GM12878 (cell line): ENCODE measurements at regions not wholly inside any gene's neighbourhood (a gene's known extent, or its start where the extent isn't known, plus 50 kb on each side); places are given as distances from the start of the nearest gene placed in this dataset.

ENCODE experiments used
- ATAC-seq: fragments of 200-7000 bp; cut with Tn5 transposase; 3 replicates; pipeline ENCODE4 v1.9.1; 2020; ENCODE audit warnings: mild to moderate bottlenecking, moderate library complexity
- BruUV-seq: library from RNA; stranded (reverse); fragments of 400-500 nt; replicated peaks from 2 replicates; lab custom pipeline; 2021; lab: Mats Ljungman, UMichigan
- CTCF ChIA-PET: fragments of 300-600 bp; sonication (Branson Sonifier 250); formaldehyde crosslinking; extraction: SDS; loops from one replicate; lab custom pipeline; 2021; ENCODE audit warnings: inconsistent platforms; lab: Yijun Ruan, JAX
- POLR2A ChIA-PET: fragments of 350-600 bp; formaldehyde crosslinking; extraction: SDS; loops from one replicate; lab custom pipeline; 2021; ENCODE audit warnings: inconsistent platforms; lab: Charles Lee
- RAD21 ChIA-PET: fragments of 300-600 bp; sonication (Branson Sonifier 250); formaldehyde crosslinking; loops from one replicate; lab custom pipeline; 2023; ENCODE audit warnings: antibody characterized with exemption; ENCODE audit not compliant: unreplicated experiment; lab: Charles Lee
- SMC1A ChIA-PET: fragments of 300-600 bp; sonication (Branson Sonifier 250); formaldehyde crosslinking; loops from one replicate; lab custom pipeline; 2023; ENCODE audit not compliant: unreplicated experiment, uncharacterized antibody; lab: Charles Lee
- DNase-seq: peaks from one replicate; pipeline ENCODE4 v3.0.0-alpha.2; 2011; ENCODE audit warnings: low read depth, low spot score
- FAIRE-seq: peaks from 3 replicates; lab custom pipeline; 2011; peaks lifted over from hg19 to GRCh38; lab: Jason Lieb, UNC
- H2AFZ ChIP-seq: 2 replicates; pipeline ENCODE4 v1.6.0; 2011; ENCODE audit warnings: low read depth, low read length, control low read depth; ENCODE audit not compliant: control insufficient read depth
- H3K27ac ChIP-seq: 2 replicates; pipeline ENCODE4 v1.5.1; 2011; ENCODE audit warnings: control low read depth; ENCODE audit not compliant: control insufficient read depth, insufficient read depth
- H3K27me3 ChIP-seq, 2 experiments: replicated peaks in 1 of 2; 2 replicates each; pipeline versions ENCODE4 v1.6.0 to v1.6.1; 2011; ENCODE audit warnings: low read length in 1 of 2; ENCODE audit not compliant: control insufficient read depth in 2 of 2, insufficient read depth in 2 of 2
- H3K36me3 ChIP-seq, 2 experiments: 2 replicates each; pipeline ENCODE4 v1.5.1; 2011; ENCODE audit warnings: low read length in 1 of 2; ENCODE audit not compliant: control insufficient read depth in 2 of 2, insufficient read depth in 2 of 2
- H3K4me1 ChIP-seq: 2 replicates; pipeline ENCODE4 v1.6.1; 2011; ENCODE audit warnings: mild to moderate bottlenecking, low read length, moderate library complexity, mixed read lengths; ENCODE audit not compliant: control insufficient read depth, insufficient read depth
- H3K4me2 ChIP-seq: 2 replicates; pipeline ENCODE4 v1.6.0; 2011; ENCODE audit warnings: control low read depth; ENCODE audit not compliant: control insufficient read depth, insufficient read depth
- H3K4me3 ChIP-seq: fragments of 200-600 bp; sonication (generic); 2 replicates; pipeline ENCODE4 v1.5.1; 2016
- H3K79me2 ChIP-seq: 2 replicates; pipeline ENCODE4 v1.6.0; 2011; ENCODE audit warnings: low read length; ENCODE audit not compliant: control insufficient read depth, insufficient read depth
- H3K9ac ChIP-seq: 2 replicates; pipeline ENCODE4 v1.8.0; 2011; ENCODE audit warnings: low read length, control low read depth, mixed read lengths; ENCODE audit not compliant: control insufficient read depth, insufficient read depth
- H3K9me3 ChIP-seq: replicated peaks from 3 replicates; pipeline ENCODE4 v1.5.1; 2011; ENCODE audit warnings: mild to moderate bottlenecking, low read length; ENCODE audit not compliant: control insufficient read depth, insufficient read depth
- H4K20me1 ChIP-seq: 2 replicates; pipeline ENCODE4 v1.6.0; 2011; ENCODE audit not compliant: control insufficient read depth, insufficient read depth
- CUX1 ChIP-seq: IDR thresholded peaks from 2 replicates; pipeline ENCODE4 v1.6.1; 2012; ENCODE audit warnings: improper control_type of control experiment, low read depth, low read length; ENCODE audit not compliant: insufficient replicate concordance
- EP300 ChIP-seq, 2 experiments: fragments of 150-350 bp in 1 of 2; IDR thresholded peaks; 2 replicates each; pipeline ENCODE4 v1.6.1; 2011 to 2012; ENCODE audit warnings: low read depth in 2 of 2, low read length in 2 of 2, borderline replicate concordance in 1 of 2, improper control_type of control experiment in 1 of 2, inconsistent platforms in 1 of 2; ENCODE audit not compliant: control insufficient read depth in 1 of 2
- EZH2 ChIP-seq: IDR thresholded peaks from 2 replicates; pipeline ENCODE4 v1.6.1; 2012; ENCODE audit warnings: low read depth, mild to moderate bottlenecking, control low read depth, inconsistent platforms, low read length, borderline replicate concordance; ENCODE audit not compliant: control insufficient read depth
- IRF4 ChIP-seq: IDR thresholded peaks from 2 replicates; pipeline ENCODE4 v1.6.1; 2011; ENCODE audit warnings: low read depth, low read length
- LARP7 ChIP-seq: fragments of 450-650 bp; IDR thresholded peaks from 2 replicates; pipeline ENCODE4 v1.6.1; 2017; ENCODE audit warnings: mild to moderate bottlenecking
- MLLT1 ChIP-seq: fragments of 450-650 bp; IDR thresholded peaks from 2 replicates; pipeline ENCODE4 v1.6.1; 2016; ENCODE audit warnings: mild to moderate bottlenecking
- MTA3 ChIP-seq: IDR thresholded peaks from 2 replicates; pipeline ENCODE4 v1.6.1; 2012; ENCODE audit warnings: low read length, inconsistent platforms, borderline replicate concordance
- MXI1 ChIP-seq: fragments of 150-350 bp; IDR thresholded peaks from 2 replicates; pipeline ENCODE4 v1.6.1; 2011; ENCODE audit warnings: low read depth, mild to moderate bottlenecking, inconsistent platforms, low read length, improper control_type of control experiment
- NR2C2 ChIP-seq: IDR thresholded peaks from 2 replicates; pipeline ENCODE4 v1.6.1; 2011; ENCODE audit warnings: borderline replicate concordance, low read depth; ENCODE audit not compliant: control insufficient read depth, insufficient read length
- PAX5 ChIP-seq: IDR thresholded peaks from 2 replicates; pipeline ENCODE4 v1.6.1; 2011; ENCODE audit warnings: low read depth, low read length, borderline replicate concordance
- RB1 ChIP-seq: fragments of 450-650 bp; formaldehyde crosslinking; IDR thresholded peaks from 2 replicates; pipeline ENCODE4 v1.6.1; 2017; ENCODE audit warnings: mild to moderate bottlenecking, borderline replicate concordance
- REST ChIP-seq: IDR thresholded peaks from 2 replicates; pipeline ENCODE4 v1.6.1; 2012; ENCODE audit warnings: mild to moderate bottlenecking, low read depth, low read length
- SREBF2 ChIP-seq: IDR thresholded peaks from 2 replicates; pipeline ENCODE4 v1.6.1; 2012; ENCODE audit warnings: mild to moderate bottlenecking, low read length
- WGBS: methylation state at CpG from one replicate; pipeline ENCODE4 v1.1.6; 2016; ENCODE audit warnings: low lambda C conversion rate; ENCODE audit not compliant: insufficient replicate concordance, insufficient coverage; ENCODE audit errors: missing lambda C conversion rate; 5-methylcytosine and 5-hydroxymethylcytosine counted together
- in situ Hi-C: fragments of 300-500 bp; cut with MboI; formaldehyde crosslinking; loops from 9 replicates; pipeline ENCODE4 v1.14.3; 2018; ENCODE audit warnings: mixed read lengths
- intact Hi-C: fragments of 100-400 bp; cut with micrococcal nuclease; formaldehyde crosslinking; loops from one replicate; pipeline ENCODE4 v1.14.2; 2022; ENCODE audit not compliant: unreplicated experiment

GRCh38 chr3:177758126-177758525 lies 560.8 kb upstream of the TBL1XR1 start (continued):
- TF ChIP-seq IRF4: no peak
- TF ChIP-seq EP300 (IDR thresholded peaks at IDR 0.05; ENCODE audit: borderline replicate concordance in 1 of 2, control insufficient read depth in 1 of 2, low read depth in 2 of 2, low read length in 2 of 2): no peak
- no peak for TF ChIP-seq EZH2
- no peak for TF ChIP-seq LARP7
- TF ChIP-seq SREBF2: no peak
- TF ChIP-seq CUX1: no peak
- TF ChIP-seq MTA3: no peak
- TF ChIP-seq MXI1: no peak

- ATAC-seq (no peak), FAIRE-seq (no peak), DNase-seq (no peak)
- no TSS peak for BruUV-seq
- Histone ChIP-seq H3K36me3 (no peaks in the 10 kb centered on the region), H3K4me3 (no peak overlapping the region), H3K4me1 (no peaks in the 10 kb centered on the region), H3K9me3 (no peaks in the 10 kb centered on the region), H4K20me1 (no peaks in the 10 kb centered on the region), H3K4me2 (no peak overlapping the region), H3K27me3 (no peaks in the 10 kb centered on the region), H3K27ac (no peak overlapping the region), H3K9ac (no peak overlapping the region), H3K79me2 (no peaks in the 10 kb centered on the region), H2AFZ (no peak overlapping the region)
- RAD21 ChIA-PET: interaction anchor here (0.5 kb wide), 1 partner anchor 710 kb away, joined by 4 read pairs; no protein-coding TSS in a partner anchor
- SMC1A ChIA-PET: interaction anchor here (0.6 to 1.4 kb wide), 2 partner anchors 15 to 720 kb away, joined by 3 read pairs; no protein-coding TSS in a partner anchor
- 2% methylated on average over 2 of the region's 2 CpGs for WGBS
- POLR2A ChIA-PET: no interaction called here
- in situ Hi-C loops (no loop called here), intact Hi-C loops (no loop called here)
- CTCF ChIA-PET: no interaction called here
- no peak for TF ChIP-seq MLLT1
- TF ChIP-seq PAX5: no peak
- TF ChIP-seq RB1: no peak
- no peak for TF ChIP-seq REST
- TF ChIP-seq NR2C2: no peak
Observed at GRCh38 chr3:177760803-177761202, 563.5 kb upstream of the TBL1XR1 start.
